GM23338 (cell line): ENCODE measurements at regions not wholly inside any gene's neighbourhood (a gene's known extent, or its start where the extent isn't known, plus 50 kb on each side); places are given as distances from the start of the nearest gene placed in this dataset.

Experiments used
- ATAC-seq: fragments of 200-7000 bp; cut with Tn5 transposase; 3 replicates; pipeline ENCODE4 v1.9.1; 2020
- DNase-seq: peaks from one replicate; pipeline ENCODE4 v3.0.0-alpha.2; 2015; ENCODE audit warnings: low spot score
- H2AFZ ChIP-seq: fragments of 200-600 bp; sonication (generic); 2 replicates; pipeline ENCODE4 v1.8.0; 2016; ENCODE audit warnings: antibody characterized with exemption, mild to moderate bottlenecking, moderate library complexity
- H3F3A ChIP-seq: fragments of 200-600 bp; sonication (generic); replicated peaks from 2 replicates; pipeline ENCODE4 v1.8.0; 2017; ENCODE audit warnings: antibody characterized with exemption, mixed run types, low read depth
- H3K27ac ChIP-seq: fragments of 200-600 bp; sonication (generic); 2 replicates; pipeline ENCODE4 v1.6.1; 2016; ENCODE audit warnings: low read depth
- H3K27me3 ChIP-seq: fragments of 200-600 bp; sonication (generic); 2 replicates; pipeline ENCODE4 v1.8.0; 2016; ENCODE audit warnings: mild to moderate bottlenecking, mixed run types, moderate library complexity; ENCODE audit not compliant: insufficient read depth
- H3K36me3 ChIP-seq: fragments of 200-600 bp; sonication (generic); 2 replicates; pipeline ENCODE4 v1.8.0; 2016; ENCODE audit warnings: mild to moderate bottlenecking; ENCODE audit not compliant: insufficient read depth
- H3K4me1 ChIP-seq: fragments of 200-600 bp; sonication (generic); 2 replicates; pipeline ENCODE4 v1.8.0; 2016; ENCODE audit warnings: mild to moderate bottlenecking, moderate library complexity; ENCODE audit not compliant: insufficient read depth
- H3K4me2 ChIP-seq: fragments of 200-600 bp; sonication (generic); 2 replicates; pipeline ENCODE4 v1.7.1; 2017; ENCODE audit warnings: mixed run types
- H3K4me3 ChIP-seq: fragments of 200-600 bp; sonication (generic); 2 replicates; pipeline ENCODE4 v1.6.1; 2016; ENCODE audit warnings: mixed run types
- H3K79me2 ChIP-seq: fragments of 200-600 bp; sonication (generic); replicated peaks from 2 replicates; pipeline ENCODE4 v1.8.0; 2017; ENCODE audit warnings: mild to moderate bottlenecking; ENCODE audit not compliant: insufficient read depth
- H3K9me2 ChIP-seq: fragments of 200-600 bp; sonication (generic); 2 replicates; pipeline ENCODE4 v1.8.0; 2017; ENCODE audit not compliant: insufficient read depth
- H4K20me1 ChIP-seq: fragments of 200-600 bp; sonication (generic); replicated peaks from 2 replicates; pipeline ENCODE4 v1.8.0; 2017; ENCODE audit warnings: mild to moderate bottlenecking; ENCODE audit not compliant: insufficient read depth
- H3K27ac Mint-ChIP-seq: 2 replicates; pipeline ENCODE4 v1.8.0; 2020; ENCODE audit warnings: inconsistent platforms, mild to moderate bottlenecking, moderate library complexity, mixed read lengths
- H3K27me3 Mint-ChIP-seq: 3 replicates; pipeline ENCODE4 v1.8.0; 2022; ENCODE audit warnings: low read depth, mild to moderate bottlenecking, moderate library complexity, mixed read lengths, inconsistent platforms; ENCODE audit not compliant: insufficient read depth, poor library complexity
- H3K36me3 Mint-ChIP-seq: 3 replicates; pipeline ENCODE4 v1.8.0; 2021; ENCODE audit warnings: low read depth, mild to moderate bottlenecking, inconsistent platforms, moderate library complexity, mixed read lengths
- H3K4me1 Mint-ChIP-seq: 3 replicates; pipeline ENCODE4 v1.8.0; 2020; ENCODE audit warnings: mild to moderate bottlenecking, inconsistent platforms, mixed read lengths
- H3K4me3 Mint-ChIP-seq: 3 replicates; pipeline ENCODE4 v1.8.0; 2021; ENCODE audit warnings: moderate library complexity, mild to moderate bottlenecking, inconsistent platforms, mixed read lengths
- H3K9me3 Mint-ChIP-seq: 3 replicates; pipeline ENCODE4 v1.8.0; 2020; ENCODE audit warnings: moderate library complexity, mild to moderate bottlenecking, inconsistent platforms, mixed read lengths
- EZH2phosphoT487 ChIP-seq: fragments of 200-600 bp; sonication (generic); IDR thresholded peaks from one replicate; pipeline ENCODE4 v1.8.1; 2018; ENCODE audit warnings: antibody characterized with exemption; ENCODE audit not compliant: unreplicated experiment
- JUNB ChIP-seq: IDR thresholded peaks from one replicate; pipeline ENCODE4 v1.6.1; 2016; ENCODE audit warnings: antibody characterized with exemption; ENCODE audit not compliant: unreplicated experiment
- POLR2AphosphoS5 ChIP-seq: IDR thresholded peaks from 2 replicates; pipeline ENCODE4 v1.6.1; 2016; ENCODE audit warnings: antibody characterized with exemption, low read depth
- ZNF462 ChIP-seq: fragments of 250-450 bp; sonication (Bioruptor Pico); IDR thresholded peaks from 2 replicates; pipeline ENCODE4 v1.5.0; 2020; ENCODE audit warnings: mild to moderate bottlenecking, moderate library complexity
- TF ChIP-seq, protein P1 (sequence below): IDR thresholded peaks from 2 replicates; pipeline ENCODE4 v1.6.1; 2016; ENCODE audit warnings: antibody characterized with exemption

GRCh38 chr3:5357089-5357488, 169.6 kb downstream of the EDEM1 start:
- H4K20me1 ChIP-seq = no peaks in the 10 kb centered on the region
- H3K9me2 ChIP-seq = no peaks in the 10 kb centered on the region
- H3K36me3 Mint-ChIP-seq = no peaks in the 10 kb centered on the region; the same call in 2 of the 3 replicates
- H3K36me3 ChIP-seq = peaks cover 11% of the 10 kb centered on the region; the same call in 1 of the 2 replicates
- H3K27me3 Mint-ChIP-seq = peaks cover 4% of the 10 kb centered on the region
- TF ChIP-seq POLR2AphosphoS5 (no peak), EZH2phosphoT487 (no peak), JUNB (no peak), ZNF462 (no peak)
- TF ChIP-seq, protein P1, sequence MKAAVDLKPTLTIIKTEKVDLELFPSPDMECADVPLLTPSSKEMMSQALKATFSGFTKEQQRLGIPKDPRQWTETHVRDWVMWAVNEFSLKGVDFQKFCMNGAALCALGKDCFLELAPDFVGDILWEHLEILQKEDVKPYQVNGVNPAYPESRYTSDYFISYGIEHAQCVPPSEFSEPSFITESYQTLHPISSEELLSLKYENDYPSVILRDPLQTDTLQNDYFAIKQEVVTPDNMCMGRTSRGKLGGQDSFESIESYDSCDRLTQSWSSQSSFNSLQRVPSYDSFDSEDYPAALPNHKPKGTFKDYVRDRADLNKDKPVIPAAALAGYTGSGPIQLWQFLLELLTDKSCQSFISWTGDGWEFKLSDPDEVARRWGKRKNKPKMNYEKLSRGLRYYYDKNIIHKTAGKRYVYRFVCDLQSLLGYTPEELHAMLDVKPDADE = no peak
- H3K27ac Mint-ChIP-seq = no peak overlapping the region
- no peak for ATAC-seq
- no peak overlapping the region for H3K4me3 ChIP-seq
- H2AFZ ChIP-seq = no peak overlapping the region
- no peaks in the 10 kb centered on the region for H3K27me3 ChIP-seq
- no peak overlapping the region for H3K4me2 ChIP-seq
- H3K27ac ChIP-seq = no peak overlapping the region
- H3K79me2 ChIP-seq = no peaks in the 10 kb centered on the region
- peaks cover 73% of the 10 kb centered on the region for H3K9me3 Mint-ChIP-seq
- H3K4me1 Mint-ChIP-seq = no peaks in the 10 kb centered on the region
- no peak overlapping the region for H3K4me3 Mint-ChIP-seq
- no peaks in the 10 kb centered on the region for H3K4me1 ChIP-seq
- H3F3A ChIP-seq = no peaks in the 10 kb centered on the region
- DNase-seq = no peak

DNA sequence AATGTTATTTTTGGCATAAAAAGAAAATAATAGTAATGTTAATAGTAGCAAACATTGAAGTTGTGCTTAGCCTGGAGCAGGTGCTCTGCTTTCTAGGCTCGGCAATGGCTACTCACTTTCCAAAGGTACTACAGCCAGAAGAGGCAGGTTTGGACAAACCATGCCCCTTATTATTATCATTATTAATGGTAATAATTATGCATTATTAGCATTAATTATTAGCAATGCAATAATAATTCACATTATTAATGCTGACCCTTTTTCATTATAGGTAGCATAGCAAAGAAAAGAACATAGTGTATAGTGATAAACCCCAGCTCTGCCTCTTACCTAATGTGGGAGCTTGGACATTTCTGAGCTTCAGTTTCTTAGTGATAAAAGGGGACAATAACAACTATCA, 171.4 kb downstream of the EDEM1 start:
- Histone ChIP-seq H3K79me2 (no peaks in the 10 kb centered on the region), H2AFZ (no peak overlapping the region), H3K4me2 (no peak overlapping the region), H3K27ac (no peak overlapping the region), H3K9me2 (no peaks in the 10 kb centered on the region), H4K20me1 (no peaks in the 10 kb centered on the region), H3K27me3 (no peaks in the 10 kb centered on the region), H3K36me3 (peaks cover 11% of the 10 kb centered on the region; the same call in 1 of the 2 replicates), H3K4me1 (no peaks in the 10 kb centered on the region), H3F3A (no peaks in the 10 kb centered on the region), H3K4me3 (no peak overlapping the region)
- no peak overlapping the region for H3K27ac Mint-ChIP-seq
- peaks cover 76% of the 10 kb centered on the region for H3K9me3 Mint-ChIP-seq
- peaks cover 4% of the 10 kb centered on the region for H3K27me3 Mint-ChIP-seq
- no peaks in the 10 kb centered on the region for H3K4me1 Mint-ChIP-seq
- ATAC-seq = no peak
- H3K4me3 Mint-ChIP-seq = no peak overlapping the region
- no peaks in the 10 kb centered on the region; the same call in 2 of the 3 replicates for H3K36me3 Mint-ChIP-seq
- no peak for DNase-seq
- TF ChIP-seq, protein P1 = no peak
